HPDE6-E6E7 (cell line): ENCODE measurements at regions not wholly inside any gene's neighbourhood (a gene's known extent, or its start where the extent isn't known, plus 50 kb on each side); places are given as distances from the start of the nearest gene placed in this dataset.

ENCODE experiments used
- DNase-seq: peaks from one replicate; pipeline ENCODE4 v3.0.0; 2011; ENCODE audit warnings: missing footprints; ENCODE audit errors: extremely low spot score

GRCh38 chr6:74768120-74768519 is 437.7 kb downstream of the COL12A1 start:
- no peak for DNase-seq

DNA sequence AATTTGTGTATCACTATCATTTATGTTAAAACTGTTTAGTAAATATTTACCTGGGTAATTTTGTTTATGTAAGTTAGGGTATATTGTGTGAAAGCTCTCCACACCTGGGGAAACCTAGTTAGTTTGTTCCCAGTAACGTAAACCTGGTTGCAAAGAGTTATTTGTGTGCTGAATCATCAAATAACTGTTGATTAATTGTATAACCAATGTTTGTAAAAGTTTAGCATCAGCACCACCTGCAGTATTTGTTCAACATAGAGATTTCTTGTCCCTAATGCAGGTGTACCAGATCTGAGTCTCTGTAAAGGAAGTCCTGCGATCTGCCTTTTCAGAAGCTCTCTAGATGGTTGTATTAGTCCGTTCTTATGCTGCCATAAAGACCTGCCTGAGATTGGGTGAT is 440.4 kb downstream of the COL12A1 start:
- no peak for DNase-seq

DNA sequence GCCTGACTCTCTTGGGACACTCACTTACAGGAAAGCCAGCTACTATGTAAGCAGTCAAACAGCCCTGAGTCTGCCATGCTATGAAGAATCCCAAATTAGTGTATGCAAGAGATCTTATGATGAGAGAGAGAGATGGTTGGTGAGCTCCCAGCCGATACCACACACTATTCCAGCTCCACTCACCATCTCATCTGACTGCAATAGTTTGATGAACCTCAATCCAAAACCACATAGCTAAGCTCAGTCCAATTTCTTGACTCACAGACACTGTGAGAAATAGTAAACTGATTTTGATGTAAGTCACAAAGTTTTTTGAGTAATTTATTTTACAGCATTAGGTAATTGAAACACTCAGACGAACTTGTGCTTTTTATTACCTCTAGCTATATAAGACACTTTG is 441.4 kb downstream of the COL12A1 start:
- DNase-seq: no peak

- no peak for DNase-seq
These were observed 443.0 kb downstream of the COL12A1 start for GRCh38 chr6:74762841-74763240.

- DNase-seq: no peak
These were observed 448.0 kb downstream of the COL12A1 start for GRCh38 chr6:74757813-74758212.

GRCh38 chr6:74756923-74757322 is 448.9 kb downstream of the COL12A1 start:
- no peak for DNase-seq

DNA sequence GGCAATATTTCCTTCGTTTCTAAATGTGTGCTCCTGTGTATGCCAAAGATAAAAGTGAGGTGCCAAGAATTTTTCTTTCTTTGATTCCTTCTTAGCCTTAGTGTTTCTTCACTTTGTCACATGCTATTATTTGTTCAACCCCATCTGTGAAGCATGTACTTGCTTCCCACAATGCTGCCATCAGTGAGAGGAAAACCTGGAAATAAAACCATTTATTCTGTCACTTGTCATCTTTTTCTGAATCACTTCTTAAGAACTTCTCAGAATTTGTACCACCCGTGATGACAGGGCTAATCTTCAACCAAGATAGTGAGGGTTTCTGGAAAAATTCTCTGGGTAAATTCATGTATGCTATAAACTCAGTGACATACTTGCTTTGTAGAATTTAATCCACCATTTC is 450.1 kb downstream of the COL12A1 start:
- no peak for DNase-seq

DNA sequence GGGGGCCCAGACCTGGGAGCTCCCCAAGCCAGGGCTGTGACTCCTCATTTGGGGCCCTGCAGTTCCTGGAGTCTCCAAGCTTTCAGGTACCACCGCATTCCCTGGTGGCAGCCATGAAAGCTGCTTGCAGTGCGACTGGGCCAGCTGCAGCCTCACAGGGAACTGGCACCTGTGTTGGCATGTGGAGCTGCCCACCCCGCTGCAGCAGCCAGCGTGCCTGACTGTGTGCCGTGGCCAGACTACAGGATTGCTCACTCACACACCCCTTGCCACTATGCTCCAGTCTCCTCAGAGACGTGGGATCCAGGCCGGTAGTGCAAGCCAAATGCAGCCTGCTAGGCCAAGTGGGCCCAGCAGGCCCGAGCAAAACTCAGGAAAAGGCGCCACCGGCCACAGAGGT is 450.7 kb downstream of the COL12A1 start:
- DNase-seq: no peak

GRCh38 chr6:74753883-74754600 is 451.8 kb downstream of the COL12A1 start:
- DNase-seq: no peak

DNA sequence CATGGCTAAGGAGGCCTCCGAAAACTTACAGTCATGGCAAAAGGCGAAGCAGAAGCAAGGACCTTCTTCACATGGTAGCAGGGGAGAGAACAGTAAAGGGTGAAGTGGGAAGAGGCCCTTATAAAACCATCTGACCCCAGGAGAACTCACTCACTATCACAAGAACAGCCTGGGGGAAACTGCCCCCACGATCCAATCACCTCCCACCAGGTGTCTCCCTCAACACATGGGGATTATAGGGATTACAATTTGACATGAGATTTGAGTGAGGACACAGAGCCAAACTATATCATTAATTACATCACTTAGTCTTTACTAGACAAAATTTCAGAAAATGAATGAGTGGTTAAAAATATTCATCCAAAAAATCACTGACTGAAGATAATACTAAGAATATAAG is 453.6 kb downstream of the COL12A1 start:
- no peak for DNase-seq

- DNase-seq: no peak
These were observed 455.0 kb downstream of the COL12A1 start for GRCh38 chr6:74750826-74751225.

DNA sequence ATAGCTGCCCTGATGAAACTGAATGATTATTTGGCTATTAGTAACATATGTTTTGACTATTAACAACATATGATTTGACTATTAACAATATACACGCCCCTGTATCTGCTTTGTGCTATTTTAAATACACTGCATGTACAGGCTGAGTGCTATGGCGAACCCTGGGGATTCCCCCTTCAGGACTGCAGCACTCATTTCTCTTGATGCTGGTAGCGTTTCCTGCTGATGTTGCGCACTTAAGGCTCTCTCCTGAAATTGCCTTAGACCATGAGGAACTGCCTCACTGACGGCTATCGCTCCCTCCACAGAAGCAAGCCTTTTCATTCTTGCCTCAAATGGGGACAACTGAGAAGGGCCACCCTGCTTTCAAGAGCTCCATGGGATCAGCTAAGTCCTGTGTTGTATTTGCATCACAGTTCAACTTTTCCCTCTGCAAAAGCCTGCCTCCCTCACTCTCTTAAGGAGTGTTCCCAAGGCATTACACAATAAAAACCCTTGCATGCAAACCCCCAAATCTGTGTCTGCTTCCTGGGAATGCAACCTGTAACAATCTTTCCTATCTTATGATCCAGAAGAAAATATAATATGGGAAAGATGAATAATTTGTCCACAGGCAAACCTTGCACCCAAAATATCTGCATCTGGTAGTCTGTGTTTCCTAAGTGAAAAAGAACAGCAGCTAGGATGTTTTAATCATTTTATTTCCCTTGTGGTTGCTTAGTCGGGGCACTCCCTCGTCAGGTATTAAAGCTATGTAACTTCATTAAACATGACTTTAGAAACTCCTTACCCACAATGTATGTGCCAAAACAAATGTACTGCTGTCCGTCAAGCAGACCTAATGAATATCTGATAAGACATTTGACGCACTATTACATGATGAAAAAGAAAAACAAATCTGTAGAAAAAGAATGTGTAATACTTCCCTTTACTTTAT is 456.4 kb downstream of the COL12A1 start:
- DNase-seq: no peak

DNA sequence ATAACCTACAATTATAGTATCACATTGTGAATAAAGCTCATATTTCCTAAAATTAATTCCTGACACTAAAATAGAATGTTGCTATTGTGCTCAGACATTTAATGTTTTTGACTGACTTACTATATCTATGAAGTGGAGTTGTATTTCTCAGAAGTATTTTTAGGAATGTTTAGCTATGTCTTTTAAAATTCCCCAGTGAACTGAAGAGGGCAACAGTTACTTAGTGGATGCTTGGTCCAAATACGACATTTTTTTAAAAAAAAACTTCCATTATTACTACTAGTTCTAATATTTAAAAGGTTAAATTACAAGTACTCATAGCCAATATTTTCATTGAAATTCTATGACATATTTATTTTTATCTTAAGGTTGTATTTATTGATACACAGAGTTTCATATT is 460.2 kb downstream of the COL12A1 start:
- no peak for DNase-seq

- DNase-seq: no peak
These were observed 462.9 kb downstream of the COL12A1 start for GRCh38 chr6:74742793-74743508.

DNA sequence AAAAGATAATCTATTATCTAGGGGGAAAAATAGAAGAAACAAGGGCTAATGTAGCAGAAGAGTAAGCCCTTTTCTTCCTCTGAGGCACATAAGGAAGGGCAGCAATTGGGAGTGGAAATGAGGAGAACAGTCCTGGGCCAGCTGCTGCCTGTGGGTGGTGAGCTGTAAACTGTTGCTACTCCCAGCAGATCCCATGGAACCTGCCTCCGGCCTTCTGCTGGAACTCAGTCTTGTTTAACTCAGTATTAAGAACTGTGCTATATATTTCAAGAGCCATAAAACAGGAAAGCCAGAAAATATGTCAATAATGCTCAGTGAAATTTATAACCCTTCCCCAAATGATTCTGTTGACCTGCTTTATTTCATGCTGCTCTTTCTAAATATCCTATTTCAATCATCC is 464.2 kb downstream of the COL12A1 start:
- DNase-seq: no peak

- no peak for DNase-seq
These were observed 470.5 kb downstream of the COL12A1 start for GRCh38 chr6:74735304-74735703.

- no peak for DNase-seq
These were observed 471.0 kb downstream of the COL12A1 start for GRCh38 chr6:74734901-74735300.

- no peak for DNase-seq
These were observed 471.8 kb downstream of the COL12A1 start for GRCh38 chr6:74733830-74734620.

GRCh38 chr6:74731931-74732330 is 473.9 kb downstream of the COL12A1 start:
- DNase-seq: no peak

- DNase-seq: no peak
These were observed 474.6 kb downstream of the COL12A1 start for GRCh38 chr6:74731204-74731603.

GRCh38 chr6:74720923-74721322 is 484.9 kb downstream of the COL12A1 start:
- no peak for DNase-seq

- no peak for DNase-seq
These were observed 488.3 kb downstream of the COL12A1 start for GRCh38 chr6:74717591-74717990.
